ENCODE measurements at regions not wholly inside any gene's neighbourhood (a gene's known extent, or its start where the extent isn't known, plus 50 kb on each side); places are given as distances from the start of the nearest gene placed in this dataset.

DNA sequence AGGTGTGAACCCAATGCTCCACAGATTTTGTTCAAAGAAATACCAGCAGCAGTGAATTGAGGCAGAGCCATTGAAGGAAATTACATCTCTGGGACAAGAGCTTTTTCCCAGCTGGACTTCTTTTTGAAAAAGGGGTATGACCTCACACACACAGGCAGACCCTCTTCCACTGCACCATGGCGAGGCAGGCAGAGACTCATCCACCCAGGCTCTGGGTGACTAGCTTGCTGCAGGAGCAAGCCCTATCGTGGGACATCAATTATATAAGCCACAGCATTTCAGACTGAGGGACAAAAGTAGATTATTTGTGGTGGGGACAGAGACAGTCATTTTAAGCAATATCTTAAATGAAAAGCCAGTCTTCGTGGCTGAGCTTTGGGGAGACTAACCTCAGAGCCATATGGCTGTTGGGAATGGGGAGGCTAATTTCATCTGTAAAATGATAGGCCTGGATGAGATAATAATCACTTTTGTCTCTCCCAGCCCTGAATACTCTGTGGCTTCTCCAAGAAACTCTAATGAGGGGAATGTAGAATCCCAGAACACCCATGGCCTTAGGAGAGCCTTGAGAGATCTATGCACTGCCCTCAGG lies 113.1 kb upstream of the TNC start:
- TF ChIP-seq, protein P1, sequence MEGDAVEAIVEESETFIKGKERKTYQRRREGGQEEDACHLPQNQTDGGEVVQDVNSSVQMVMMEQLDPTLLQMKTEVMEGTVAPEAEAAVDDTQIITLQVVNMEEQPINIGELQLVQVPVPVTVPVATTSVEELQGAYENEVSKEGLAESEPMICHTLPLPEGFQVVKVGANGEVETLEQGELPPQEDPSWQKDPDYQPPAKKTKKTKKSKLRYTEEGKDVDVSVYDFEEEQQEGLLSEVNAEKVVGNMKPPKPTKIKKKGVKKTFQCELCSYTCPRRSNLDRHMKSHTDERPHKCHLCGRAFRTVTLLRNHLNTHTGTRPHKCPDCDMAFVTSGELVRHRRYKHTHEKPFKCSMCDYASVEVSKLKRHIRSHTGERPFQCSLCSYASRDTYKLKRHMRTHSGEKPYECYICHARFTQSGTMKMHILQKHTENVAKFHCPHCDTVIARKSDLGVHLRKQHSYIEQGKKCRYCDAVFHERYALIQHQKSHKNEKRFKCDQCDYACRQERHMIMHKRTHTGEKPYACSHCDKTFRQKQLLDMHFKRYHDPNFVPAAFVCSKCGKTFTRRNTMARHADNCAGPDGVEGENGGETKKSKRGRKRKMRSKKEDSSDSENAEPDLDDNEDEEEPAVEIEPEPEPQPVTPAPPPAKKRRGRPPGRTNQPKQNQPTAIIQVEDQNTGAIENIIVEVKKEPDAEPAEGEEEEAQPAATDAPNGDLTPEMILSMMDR (IDR thresholded peaks at IDR 0.05; ENCODE audit: insufficient read depth, low read length, poor library complexity, severe bottlenecking), result no peak
- no peak for TF ChIP-seq EZH2phosphoT487 (conservative IDR thresholded peaks at IDR 0.05; ENCODE audit: low read length)
